ENCODE measurements at regions not wholly inside any gene's neighbourhood (a gene's known extent, or its start where the extent isn't known, plus 50 kb on each side); places are given as distances from the start of the nearest gene placed in this dataset.
A peak's percentile ranks its signal among the peaks of the same experiment; 100 is the strongest.

- peak overlapping the region; percentile 81 to 91 (median 90) for H3K4me2 ChIP-seq
- no peak for TF ChIP-seq Cebpa-rat (IDR thresholded peaks at IDR 0.05)
- H3K27me3 ChIP-seq: peaks cover 72 to 83% (median 77%) of the 10 kb centered on the region in 11 experiments
- H3K9ac ChIP-seq: 0 out of 22 replicates have a peak overlapping the region, but pooled peaks of 1 of the 11 experiments have one; percentile 40
- peak overlapping the region in 6 of 10 experiments; percentile 40 to 57 (median 52); a peak in 7 of 20 replicates for H3K4me3 ChIP-seq
- peaks cover 14 to 25% (median 20%) of the 10 kb centered on the region in 10 experiments; a peak in 19 of 20 replicates for H3K4me1 ChIP-seq
- peaks cover 0 to 33% (median 17%) of the 10 kb centered on the region in 11 experiments; a peak in 16 of 22 replicates for H4K20me1 ChIP-seq
- no peaks in the 10 kb centered on the region for H3K9me3 ChIP-seq (replicated peaks in 1 of 11)
- no peak overlapping the region for H3K27ac ChIP-seq
- no peaks in the 10 kb centered on the region for H3K36me3 ChIP-seq
Measured at GRCh38 chr1:47710329-47711071, 272.7 kb downstream of the FOXD2 start.

Measured in BLaER1 treated with 17β-estradiol and CSF1 and Interleukin-3, amounts not matched to agents 10 nM and 100 nM (cell line).